ENCODE measurements at regions not wholly inside any gene's neighbourhood (a gene's known extent, or its start where the extent isn't known, plus 50 kb on each side); places are given as distances from the start of the nearest gene placed in this dataset.

GRCh38 chr19:28504139-28504538, 708.8 kb downstream of the UQCRFS1 start:
- DNase-seq (ENCODE audit: low read depth): no peak

GRCh38 chr19:28502879-28503734, 709.8 kb downstream of the UQCRFS1 start:
- no peak for DNase-seq (ENCODE audit: low read depth)

GRCh38 chr19:28501976-28502375, 711.0 kb downstream of the UQCRFS1 start:
- no peak for DNase-seq (ENCODE audit: low read depth)

- DNase-seq (ENCODE audit: low read depth): no peak
Observed at GRCh38 chr19:28500982-28501630, 711.8 kb downstream of the UQCRFS1 start.

GRCh38 chr19:28500296-28500695, 712.7 kb downstream of the UQCRFS1 start:
- DNase-seq (ENCODE audit: low read depth): no peak

GRCh38 chr19:28498404-28498976, 714.5 kb downstream of the UQCRFS1 start:
- no peak for DNase-seq (ENCODE audit: low read depth)

GRCh38 chr19:28497887-28498286, 715.1 kb downstream of the UQCRFS1 start:
- no peak for DNase-seq (ENCODE audit: low read depth)

- DNase-seq (ENCODE audit: low read depth): no peak
Observed at GRCh38 chr19:28497137-28497536, 715.8 kb downstream of the UQCRFS1 start.

GRCh38 chr19:28495046-28495445, 717.9 kb downstream of the UQCRFS1 start:
- DNase-seq (ENCODE audit: low read depth): no peak

GRCh38 chr19:28494461-28494860, 718.5 kb downstream of the UQCRFS1 start:
- DNase-seq (ENCODE audit: low read depth): no peak

- no peak for DNase-seq (ENCODE audit: low read depth)
Observed at GRCh38 chr19:28493884-28494283, 719.1 kb downstream of the UQCRFS1 start.

- no peak for DNase-seq (ENCODE audit: low read depth)
Observed at GRCh38 chr19:28492621-28493020, 720.3 kb downstream of the UQCRFS1 start.

- DNase-seq (ENCODE audit: low read depth): no peak
Observed at GRCh38 chr19:28492201-28492600, 720.8 kb downstream of the UQCRFS1 start.

- DNase-seq (ENCODE audit: low read depth): no peak
Observed at GRCh38 chr19:28489776-28490175, 723.2 kb downstream of the UQCRFS1 start.

- no peak for DNase-seq (ENCODE audit: low read depth)
Observed at GRCh38 chr19:28489126-28489660, 723.8 kb downstream of the UQCRFS1 start.

- no peak for DNase-seq (ENCODE audit: low read depth)
Observed at GRCh38 chr19:28487999-28488398, 725.0 kb downstream of the UQCRFS1 start.

GRCh38 chr19:28486926-28487325, 726.0 kb downstream of the UQCRFS1 start:
- no peak for DNase-seq (ENCODE audit: low read depth)

- DNase-seq (ENCODE audit: low read depth): no peak
Observed at GRCh38 chr19:28486473-28486872, 726.5 kb downstream of the UQCRFS1 start.

- DNase-seq (ENCODE audit: low read depth): no peak
Observed at GRCh38 chr19:28485292-28485691, 727.7 kb downstream of the UQCRFS1 start.

- no peak for DNase-seq (ENCODE audit: low read depth)
Observed at GRCh38 chr19:28483197-28483596, 729.8 kb downstream of the UQCRFS1 start.

- DNase-seq (ENCODE audit: low read depth): no peak
Observed at GRCh38 chr19:28482221-28482620, 730.7 kb downstream of the UQCRFS1 start.

- DNase-seq (ENCODE audit: low read depth): no peak
Observed at GRCh38 chr19:28481674-28482073, 731.3 kb downstream of the UQCRFS1 start.

- DNase-seq (ENCODE audit: low read depth): no peak
Observed at GRCh38 chr19:28475525-28475924, 737.4 kb downstream of the UQCRFS1 start.
